ENCODE measurements at regions not wholly inside any gene's neighbourhood (a gene's known extent, or its start where the extent isn't known, plus 50 kb on each side); places are given as distances from the start of the nearest gene placed in this dataset.

DNA sequence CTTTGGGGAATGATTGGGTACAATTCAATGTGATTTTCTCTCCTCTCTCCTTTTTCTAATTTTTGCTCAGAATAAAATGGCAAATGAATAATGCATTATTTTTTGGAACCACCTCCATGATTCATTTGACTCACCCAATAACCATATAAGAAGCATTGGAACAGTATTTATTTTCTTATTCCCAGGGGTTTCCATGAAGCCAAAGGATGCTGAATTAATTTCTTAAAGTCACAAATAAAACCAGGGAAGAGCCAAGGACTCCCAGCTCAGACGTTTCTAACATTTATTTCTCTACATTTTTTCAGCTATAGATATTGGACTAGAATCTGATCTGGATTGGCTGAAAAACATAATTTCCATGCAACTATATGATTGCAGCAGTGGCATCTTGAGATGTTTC, 735.2 kb upstream of the ANKRD30A start:
- no peak overlapping the region for H3K27ac ChIP-seq
- DNase-seq (ENCODE audit: low read depth in 1 of 2, low spot score in 1 of 2), result no peak
- H3K4me1 ChIP-seq (ENCODE audit: low read depth), result no peaks in the 10 kb centered on the region
- no peaks in the 10 kb centered on the region for H3K9me3 ChIP-seq (ENCODE audit: low read depth)
- no peaks in the 10 kb centered on the region for H3K27me3 ChIP-seq
- TF ChIP-seq, protein P1, sequence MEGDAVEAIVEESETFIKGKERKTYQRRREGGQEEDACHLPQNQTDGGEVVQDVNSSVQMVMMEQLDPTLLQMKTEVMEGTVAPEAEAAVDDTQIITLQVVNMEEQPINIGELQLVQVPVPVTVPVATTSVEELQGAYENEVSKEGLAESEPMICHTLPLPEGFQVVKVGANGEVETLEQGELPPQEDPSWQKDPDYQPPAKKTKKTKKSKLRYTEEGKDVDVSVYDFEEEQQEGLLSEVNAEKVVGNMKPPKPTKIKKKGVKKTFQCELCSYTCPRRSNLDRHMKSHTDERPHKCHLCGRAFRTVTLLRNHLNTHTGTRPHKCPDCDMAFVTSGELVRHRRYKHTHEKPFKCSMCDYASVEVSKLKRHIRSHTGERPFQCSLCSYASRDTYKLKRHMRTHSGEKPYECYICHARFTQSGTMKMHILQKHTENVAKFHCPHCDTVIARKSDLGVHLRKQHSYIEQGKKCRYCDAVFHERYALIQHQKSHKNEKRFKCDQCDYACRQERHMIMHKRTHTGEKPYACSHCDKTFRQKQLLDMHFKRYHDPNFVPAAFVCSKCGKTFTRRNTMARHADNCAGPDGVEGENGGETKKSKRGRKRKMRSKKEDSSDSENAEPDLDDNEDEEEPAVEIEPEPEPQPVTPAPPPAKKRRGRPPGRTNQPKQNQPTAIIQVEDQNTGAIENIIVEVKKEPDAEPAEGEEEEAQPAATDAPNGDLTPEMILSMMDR (IDR thresholded peaks at IDR 0.05; ENCODE audit: low read depth, low read length), result no peak
- no peak overlapping the region for H3K4me3 ChIP-seq
- no peaks in the 10 kb centered on the region for H3K36me3 ChIP-seq

DNA sequence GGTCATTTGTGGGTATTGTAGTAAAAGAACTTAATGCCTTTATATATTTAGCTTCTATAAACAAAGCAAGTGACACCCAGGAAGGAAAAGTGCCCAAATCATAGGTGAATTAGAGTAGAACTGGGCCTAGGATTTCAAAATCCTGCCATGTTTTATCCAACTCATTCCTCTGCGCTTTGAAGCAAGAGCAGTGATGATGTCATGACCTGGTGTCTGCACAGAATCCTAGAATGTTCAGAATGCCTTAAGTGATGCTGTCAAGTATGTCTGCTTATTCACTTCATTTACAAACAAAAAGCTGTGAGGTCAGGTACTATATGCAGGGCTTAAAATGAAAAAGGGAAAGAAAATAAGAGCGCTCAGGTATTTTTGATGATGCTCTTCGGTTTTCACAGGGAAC, 737.2 kb upstream of the ANKRD30A start:
- Histone ChIP-seq H3K27me3 (no peaks in the 10 kb centered on the region), H3K9me3 (ENCODE audit: low read depth) (no peaks in the 10 kb centered on the region), H3K36me3 (no peaks in the 10 kb centered on the region), H3K4me1 (ENCODE audit: low read depth) (no peaks in the 10 kb centered on the region), H3K27ac (no peak overlapping the region), H3K4me3 (no peak overlapping the region)
- TF ChIP-seq, protein P1 (IDR thresholded peaks at IDR 0.05; ENCODE audit: low read depth, low read length), result no peak
- DNase-seq (ENCODE audit: low read depth in 1 of 2, low spot score in 1 of 2), result no peak

DNA sequence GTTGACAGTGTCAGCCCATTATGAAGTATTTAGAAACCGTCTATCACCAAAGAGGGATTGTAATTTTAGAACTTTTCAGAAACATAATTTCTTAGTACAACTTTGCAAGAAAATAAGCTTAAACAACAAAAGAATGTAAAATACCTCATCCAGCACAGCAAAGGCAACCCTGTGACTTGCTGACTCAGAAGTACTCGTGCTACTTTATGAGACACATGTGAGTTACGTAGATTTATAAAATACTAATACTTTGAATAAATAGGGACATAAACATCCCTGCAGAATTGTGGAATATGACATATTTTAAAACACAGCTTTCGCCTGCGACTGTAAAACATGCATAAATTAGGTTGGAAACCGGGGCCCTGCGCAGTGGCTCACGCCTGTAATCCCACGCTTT, 739.7 kb upstream of the ANKRD30A start:
- TF ChIP-seq, protein P1 (IDR thresholded peaks at IDR 0.05; ENCODE audit: low read depth, low read length), result no peak
- Histone ChIP-seq H3K4me1 (ENCODE audit: low read depth) (no peaks in the 10 kb centered on the region), H3K27me3 (no peaks in the 10 kb centered on the region), H3K27ac (no peak overlapping the region), H3K9me3 (ENCODE audit: low read depth) (no peaks in the 10 kb centered on the region), H3K4me3 (no peak overlapping the region), H3K36me3 (no peaks in the 10 kb centered on the region)
- DNase-seq (ENCODE audit: low read depth in 1 of 2, low spot score in 1 of 2), result no peak

DNA sequence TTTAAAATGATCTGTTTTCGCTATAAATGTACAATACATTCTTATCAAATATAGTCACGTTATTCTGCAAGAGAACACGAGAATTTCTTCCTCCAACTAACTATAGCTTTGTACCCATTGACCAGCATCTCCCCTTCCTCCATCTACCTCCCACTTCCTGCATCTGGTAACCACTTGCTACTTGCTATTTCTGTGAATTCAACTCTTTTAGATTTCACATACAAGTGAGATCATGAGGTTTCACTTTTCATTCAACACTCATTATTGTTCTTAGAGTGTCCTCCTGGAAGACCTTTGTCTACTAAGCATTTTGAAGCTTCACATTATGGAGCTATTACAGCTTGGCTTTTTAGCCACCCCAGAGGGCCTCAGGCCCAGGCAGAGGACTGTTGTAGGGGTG, 741.3 kb upstream of the FZD8 start:
- Histone ChIP-seq H3K27ac (no peak overlapping the region), H3K36me3 (no peaks in the 10 kb centered on the region)
- TF ChIP-seq, protein P1 (IDR thresholded peaks at IDR 0.05; ENCODE audit: low read depth, low read length), result no peak

DNA sequence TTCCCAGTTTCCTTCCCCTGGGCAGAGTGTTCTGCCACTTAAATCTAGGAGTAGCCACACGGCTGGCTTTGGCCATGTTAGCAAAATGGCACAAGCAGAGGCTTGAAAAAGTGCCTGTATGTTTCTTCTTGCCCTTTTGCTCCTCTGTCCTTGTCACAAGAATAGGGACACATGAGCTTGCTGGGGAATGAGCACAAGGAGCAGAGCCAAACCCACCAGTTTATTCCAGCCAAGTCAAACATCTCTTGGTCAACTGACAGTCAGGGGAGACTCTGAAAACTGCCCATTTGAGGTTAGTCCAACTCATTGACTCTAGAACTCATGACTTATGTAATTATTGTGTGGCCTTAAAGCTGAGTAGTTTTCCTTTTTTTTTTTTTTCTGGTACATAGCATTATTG, 739.7 kb upstream of the FZD8 start:
- DNase-seq (ENCODE audit: low read depth in 1 of 2, low spot score in 1 of 2), result no peak

More for the DNA sequence above, 741.3 kb upstream of the FZD8 start:
- H3K4me1 ChIP-seq (ENCODE audit: low read depth), result no peaks in the 10 kb centered on the region
- DNase-seq (ENCODE audit: low read depth in 1 of 2, low spot score in 1 of 2), result no peak
- H3K9me3 ChIP-seq (ENCODE audit: low read depth), result no peaks in the 10 kb centered on the region
- no peak overlapping the region for H3K4me3 ChIP-seq
- no peaks in the 10 kb centered on the region for H3K27me3 ChIP-seq

More for the DNA sequence above, 739.7 kb upstream of the FZD8 start:
- Histone ChIP-seq H3K4me3 (no peak overlapping the region), H3K27me3 (no peaks in the 10 kb centered on the region), H3K9me3 (ENCODE audit: low read depth) (no peaks in the 10 kb centered on the region), H3K36me3 (no peaks in the 10 kb centered on the region), H3K4me1 (ENCODE audit: low read depth) (no peaks in the 10 kb centered on the region), H3K27ac (no peak overlapping the region)
- TF ChIP-seq, protein P1 (IDR thresholded peaks at IDR 0.05; ENCODE audit: low read depth, low read length), result no peak
